WTC11 (cell line): ENCODE measurements at regions not wholly inside any gene's neighbourhood (a gene's known extent, or its start where the extent isn't known, plus 50 kb on each side); places are given as distances from the start of the nearest gene placed in this dataset.

Experiments used
- ATAC-seq: fragments of 200-7000 bp; cut with Tn5 transposase; 2 replicates; pipeline ENCODE4 v1.10.0; 2021; ENCODE audit warnings: mild to moderate bottlenecking, moderate library complexity
- CTCF ChIA-PET: fragments of 300-600 bp; sonication (Branson Sonifier 250); formaldehyde crosslinking; loops from one replicate; lab custom pipeline; 2021; ENCODE audit warnings: antibody characterized with exemption; lab: Charles Lee
- POLR2A ChIA-PET: fragments of 350-600 bp; sonication (Branson Sonifier 250); formaldehyde crosslinking; loops from one replicate; lab custom pipeline; 2021; ENCODE audit warnings: antibody characterized with exemption; lab: Charles Lee
- DNase-seq: peaks from one replicate; pipeline ENCODE4 v3.0.0; 2021; ENCODE audit warnings: low spot score
- H3K27ac Mint-ChIP-seq: 2 replicates; pipeline ENCODE4 v1.8.0; 2021; ENCODE audit warnings: mixed read lengths
- H3K27me3 Mint-ChIP-seq: 2 replicates; pipeline ENCODE4 v1.8.0; 2021; ENCODE audit warnings: low read depth, mild to moderate bottlenecking, moderate library complexity, mixed read lengths
- H3K36me3 Mint-ChIP-seq: 2 replicates; pipeline ENCODE4 v1.8.0; 2021; ENCODE audit warnings: mixed read lengths
- H3K4me1 Mint-ChIP-seq: 2 replicates; pipeline ENCODE4 v1.8.0; 2022; ENCODE audit warnings: mixed read lengths
- H3K4me3 Mint-ChIP-seq: 2 replicates; pipeline ENCODE4 v1.8.0; 2021; ENCODE audit warnings: mild to moderate bottlenecking, moderate library complexity, mixed read lengths
- H3K9me3 Mint-ChIP-seq: 2 replicates; pipeline ENCODE4 v1.8.0; 2021; ENCODE audit warnings: mixed read lengths
- CREB1 ChIP-seq: sonication (generic); formaldehyde crosslinking; IDR thresholded peaks from 2 replicates; pipeline ENCODE4 v1.8.0; 2023; ENCODE audit warnings: mild to moderate bottlenecking, missing genetic modification reagents
- CTCF ChIP-seq: fragments of 200-600 bp; IDR thresholded peaks from 2 replicates; pipeline ENCODE4 v1.8.0; 2022; ENCODE audit warnings: antibody characterized with exemption
- E2F1 ChIP-seq: sonication (generic); formaldehyde crosslinking; IDR thresholded peaks from 2 replicates; pipeline ENCODE4 v1.8.0; 2022; ENCODE audit warnings: mild to moderate bottlenecking, missing genetic modification reagents
- ETV6 ChIP-seq: sonication (generic); formaldehyde crosslinking; IDR thresholded peaks from 2 replicates; pipeline ENCODE4 v1.8.1; 2022; ENCODE audit warnings: mild to moderate bottlenecking, missing genetic modification reagents
- GRHL2 ChIP-seq: fragments of 250-450 bp; sonication (Bioruptor Pico); IDR thresholded peaks from 2 replicates; pipeline ENCODE4 v1.8.0; 2022; ENCODE audit warnings: mild to moderate bottlenecking, moderate library complexity; ENCODE audit not compliant: insufficient replicate concordance, severe bottlenecking
- JAZF1 ChIP-seq: fragments of 250-450 bp; sonication (Bioruptor Pico); IDR thresholded peaks from 2 replicates; pipeline ENCODE4 v1.9.0; 2021; ENCODE audit warnings: moderate library complexity, mild to moderate bottlenecking, inconsistent platforms
- NR2C2 ChIP-seq: sonication (generic); formaldehyde crosslinking; IDR thresholded peaks from 2 replicates; pipeline ENCODE4 v1.8.0; 2022; ENCODE audit warnings: mild to moderate bottlenecking, missing genetic modification reagents
- SOX15 ChIP-seq: fragments of 250-450 bp; sonication (Bioruptor Pico); IDR thresholded peaks from 2 replicates; pipeline ENCODE4 v1.9.0; 2021; ENCODE audit warnings: mild to moderate bottlenecking
- ZBTB21 ChIP-seq: sonication (generic); formaldehyde crosslinking; IDR thresholded peaks from 2 replicates; pipeline ENCODE4 v1.8.1; 2023; ENCODE audit warnings: mild to moderate bottlenecking, missing genetic modification reagents, borderline replicate concordance
- ZMAT4 ChIP-seq: fragments of 250-450 bp; sonication (Bioruptor Pico); IDR thresholded peaks from 2 replicates; pipeline ENCODE4 v1.9.0; 2021; ENCODE audit warnings: mild to moderate bottlenecking
- ZNF138 ChIP-seq: sonication (generic); formaldehyde crosslinking; conservative IDR thresholded peaks from 2 replicates; pipeline ENCODE4 v1.8.1; 2022; ENCODE audit warnings: mild to moderate bottlenecking, moderate library complexity, missing genetic modification reagents
- ZNF232 ChIP-seq: sonication (generic); formaldehyde crosslinking; IDR thresholded peaks from 2 replicates; pipeline ENCODE4 v1.8.0; 2022; ENCODE audit warnings: mild to moderate bottlenecking, missing genetic modification reagents
- ZNF671 ChIP-seq: fragments of 250-450 bp; sonication (Bioruptor Pico); IDR thresholded peaks from 2 replicates; pipeline ENCODE4 v1.8.0; 2021; ENCODE audit warnings: mild to moderate bottlenecking
- ZSCAN18 ChIP-seq: fragments of 250-450 bp; sonication (Bioruptor Pico); IDR thresholded peaks from 2 replicates; pipeline ENCODE4 v2.1.2; 2022; ENCODE audit warnings: mild to moderate bottlenecking, moderate library complexity
- TF ChIP-seq, protein P1 (sequence below): sonication (generic); formaldehyde crosslinking; IDR thresholded peaks from 2 replicates; pipeline ENCODE4 v1.8.1; 2022; ENCODE audit warnings: mild to moderate bottlenecking, missing genetic modification reagents, moderate library complexity, borderline replicate concordance
- TF ChIP-seq, protein P2 (sequence below): sonication (generic); formaldehyde crosslinking; IDR thresholded peaks from 2 replicates; pipeline ENCODE4 v1.8.0; 2023; ENCODE audit warnings: missing genetic modification reagents
- TF ChIP-seq, protein P3 (sequence below): sonication (generic); formaldehyde crosslinking; conservative IDR thresholded peaks from 2 replicates; pipeline ENCODE4 v1.8.1; 2022; ENCODE audit warnings: mild to moderate bottlenecking, missing genetic modification reagents
- TF ChIP-seq, protein P4 (sequence below): sonication (generic); formaldehyde crosslinking; IDR thresholded peaks from 2 replicates; pipeline ENCODE4 v1.8.1; 2022; ENCODE audit warnings: mild to moderate bottlenecking, moderate library complexity, missing genetic modification reagents
- TF ChIP-seq, protein P5 (sequence below): sonication (generic); formaldehyde crosslinking; IDR thresholded peaks from 2 replicates; pipeline ENCODE4 v1.8.0; 2022; ENCODE audit warnings: mild to moderate bottlenecking, missing genetic modification reagents

DNA sequence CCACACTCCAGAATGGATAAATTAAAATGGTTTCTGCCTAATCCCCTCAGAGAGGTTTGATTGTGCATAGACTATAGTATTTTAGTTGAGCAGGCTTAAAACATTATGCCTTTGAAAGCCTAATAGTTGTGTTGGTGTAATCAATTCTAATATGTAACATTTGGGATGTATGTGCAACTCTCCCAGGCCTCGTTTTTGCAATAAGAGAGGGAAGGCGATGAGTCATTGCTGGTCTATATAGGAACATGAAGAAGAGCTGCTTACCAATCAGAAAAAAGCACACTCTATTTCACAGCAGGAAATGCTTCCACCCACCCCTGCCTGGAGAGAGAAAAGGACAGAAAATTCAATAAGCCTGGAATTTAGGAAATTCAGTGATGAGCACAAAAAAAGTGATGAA, 1424.0 kb upstream of the PIK3C3 start (continued):
- no peak for TF ChIP-seq E2F1 (CRISPR knock-in tag)
- TF ChIP-seq ZNF232 (CRISPR knock-in tag): no peak

DNA sequence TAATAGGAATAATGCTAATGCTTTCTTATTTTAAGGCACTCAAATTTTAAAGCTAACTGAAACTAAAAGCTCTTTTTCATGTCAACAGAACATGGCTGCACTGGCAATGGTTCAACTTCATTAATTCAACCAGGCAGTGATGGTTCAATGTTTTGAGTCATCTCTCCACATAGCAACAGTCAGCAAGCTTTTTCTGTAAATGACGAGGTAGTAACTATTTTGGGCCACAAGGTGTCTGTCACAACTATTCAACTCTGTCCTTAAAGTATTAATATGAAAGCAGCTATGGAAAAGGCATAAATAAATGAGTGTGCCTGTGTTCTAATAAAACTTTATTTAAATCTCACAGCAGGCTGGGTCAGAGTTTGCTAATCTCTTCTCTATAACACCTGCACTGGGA, 1425.6 kb upstream of the PIK3C3 start:
- H3K9me3 Mint-ChIP-seq: no peaks in the 10 kb centered on the region
- no peaks in the 10 kb centered on the region for H3K36me3 Mint-ChIP-seq
- peak; percentile 51; the same call in 1 of the 2 replicates for ATAC-seq
- H3K4me1 Mint-ChIP-seq: no peaks in the 10 kb centered on the region
- TF ChIP-seq GRHL2 (CRISPR knock-in tag) (no peak), SOX15 (CRISPR knock-in tag) (no peak), CTCF (peak; percentile 20), ZMAT4 (CRISPR knock-in tag) (no peak)
- TF ChIP-seq, protein P1, sequence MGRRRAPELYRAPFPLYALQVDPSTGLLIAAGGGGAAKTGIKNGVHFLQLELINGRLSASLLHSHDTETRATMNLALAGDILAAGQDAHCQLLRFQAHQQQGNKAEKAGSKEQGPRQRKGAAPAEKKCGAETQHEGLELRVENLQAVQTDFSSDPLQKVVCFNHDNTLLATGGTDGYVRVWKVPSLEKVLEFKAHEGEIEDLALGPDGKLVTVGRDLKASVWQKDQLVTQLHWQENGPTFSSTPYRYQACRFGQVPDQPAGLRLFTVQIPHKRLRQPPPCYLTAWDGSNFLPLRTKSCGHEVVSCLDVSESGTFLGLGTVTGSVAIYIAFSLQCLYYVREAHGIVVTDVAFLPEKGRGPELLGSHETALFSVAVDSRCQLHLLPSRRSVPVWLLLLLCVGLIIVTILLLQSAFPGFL (CRISPR knock-in tag): no peak
- TF ChIP-seq, protein P2, sequence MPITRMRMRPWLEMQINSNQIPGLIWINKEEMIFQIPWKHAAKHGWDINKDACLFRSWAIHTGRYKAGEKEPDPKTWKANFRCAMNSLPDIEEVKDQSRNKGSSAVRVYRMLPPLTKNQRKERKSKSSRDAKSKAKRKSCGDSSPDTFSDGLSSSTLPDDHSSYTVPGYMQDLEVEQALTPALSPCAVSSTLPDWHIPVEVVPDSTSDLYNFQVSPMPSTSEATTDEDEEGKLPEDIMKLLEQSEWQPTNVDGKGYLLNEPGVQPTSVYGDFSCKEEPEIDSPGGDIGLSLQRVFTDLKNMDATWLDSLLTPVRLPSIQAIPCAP (CRISPR knock-in tag): no peak
- TF ChIP-seq, all 79 proteins: peak for 1
- DNase-seq: no peak
- H3K27me3 Mint-ChIP-seq: no peaks in the 10 kb centered on the region
- H3K4me3 Mint-ChIP-seq: no peak overlapping the region
- CTCF ChIA-PET: interaction anchor here (1.1 kb wide), 2 partner anchors 115 to 862 kb away, joined by 3 to 4 read pairs; no protein-coding TSS in a partner anchor
- POLR2A ChIA-PET: no interaction called here
- H3K27ac Mint-ChIP-seq: no peak overlapping the region

DNA sequence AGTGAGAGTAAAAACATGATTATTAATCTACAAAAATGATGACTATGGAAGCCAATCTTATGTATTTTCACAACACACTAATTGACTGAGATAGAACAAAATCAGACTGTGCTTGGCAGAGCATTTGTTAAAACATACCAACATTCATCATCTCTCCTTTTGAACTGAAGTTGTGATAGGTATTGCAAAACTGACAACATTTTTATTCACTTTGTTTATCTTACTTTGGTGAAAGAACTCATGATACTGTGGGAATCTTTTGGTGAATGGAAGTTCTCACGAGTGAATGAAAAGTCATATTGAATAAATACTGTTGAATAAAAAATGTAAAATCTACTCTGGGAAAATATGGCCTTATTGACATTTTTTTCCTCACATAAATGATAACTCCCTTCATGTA, 1430.2 kb upstream of the PIK3C3 start:
- no peak overlapping the region for H3K27ac Mint-ChIP-seq
- no peaks in the 10 kb centered on the region for H3K9me3 Mint-ChIP-seq
- no peak overlapping the region for H3K4me3 Mint-ChIP-seq
- no peak for DNase-seq
- no peaks in the 10 kb centered on the region for H3K4me1 Mint-ChIP-seq
- ATAC-seq: no peak
- H3K36me3 Mint-ChIP-seq: no peaks in the 10 kb centered on the region
- no peaks in the 10 kb centered on the region for H3K27me3 Mint-ChIP-seq
- POLR2A ChIA-PET: no interaction called here
- CTCF ChIA-PET: no interaction called here
- TF ChIP-seq ETV6 (CRISPR knock-in tag) (no peak), ZNF671 (CRISPR knock-in tag) (no peak), ZNF138 (CRISPR knock-in tag) (no peak), NR2C2 (CRISPR knock-in tag) (no peak), JAZF1 (CRISPR knock-in tag) (no peak), CREB1 (CRISPR knock-in tag) (no peak), ZSCAN18 (no peak), ZBTB21 (no peak)
- TF ChIP-seq, protein P3, sequence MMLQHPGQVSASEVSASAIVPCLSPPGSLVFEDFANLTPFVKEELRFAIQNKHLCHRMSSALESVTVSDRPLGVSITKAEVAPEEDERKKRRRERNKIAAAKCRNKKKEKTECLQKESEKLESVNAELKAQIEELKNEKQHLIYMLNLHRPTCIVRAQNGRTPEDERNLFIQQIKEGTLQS (CRISPR knock-in tag): no peak
- TF ChIP-seq, protein P2 (CRISPR knock-in tag): no peak
- TF ChIP-seq, protein P4, sequence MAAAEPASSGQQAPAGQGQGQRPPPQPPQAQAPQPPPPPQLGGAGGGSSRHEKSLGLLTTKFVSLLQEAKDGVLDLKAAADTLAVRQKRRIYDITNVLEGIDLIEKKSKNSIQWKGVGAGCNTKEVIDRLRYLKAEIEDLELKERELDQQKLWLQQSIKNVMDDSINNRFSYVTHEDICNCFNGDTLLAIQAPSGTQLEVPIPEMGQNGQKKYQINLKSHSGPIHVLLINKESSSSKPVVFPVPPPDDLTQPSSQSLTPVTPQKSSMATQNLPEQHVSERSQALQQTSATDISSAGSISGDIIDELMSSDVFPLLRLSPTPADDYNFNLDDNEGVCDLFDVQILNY (CRISPR knock-in tag): no peak
- TF ChIP-seq, protein P5, sequence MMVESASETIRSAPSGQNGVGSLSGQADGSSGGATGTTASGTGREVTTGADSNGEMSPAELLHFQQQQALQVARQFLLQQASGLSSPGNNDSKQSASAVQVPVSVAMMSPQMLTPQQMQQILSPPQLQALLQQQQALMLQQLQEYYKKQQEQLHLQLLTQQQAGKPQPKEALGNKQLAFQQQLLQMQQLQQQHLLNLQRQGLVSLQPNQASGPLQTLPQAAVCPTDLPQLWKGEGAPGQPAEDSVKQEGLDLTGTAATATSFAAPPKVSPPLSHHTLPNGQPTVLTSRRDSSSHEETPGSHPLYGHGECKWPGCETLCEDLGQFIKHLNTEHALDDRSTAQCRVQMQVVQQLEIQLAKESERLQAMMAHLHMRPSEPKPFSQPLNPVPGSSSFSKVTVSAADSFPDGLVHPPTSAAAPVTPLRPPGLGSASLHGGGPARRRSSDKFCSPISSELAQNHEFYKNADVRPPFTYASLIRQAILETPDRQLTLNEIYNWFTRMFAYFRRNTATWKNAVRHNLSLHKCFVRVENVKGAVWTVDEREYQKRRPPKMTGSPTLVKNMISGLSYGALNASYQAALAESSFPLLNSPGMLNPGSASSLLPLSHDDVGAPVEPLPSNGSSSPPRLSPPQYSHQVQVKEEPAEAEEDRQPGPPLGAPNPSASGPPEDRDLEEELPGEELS: no peak
